Glutamatergic neuron (in vitro differentiated cells): ENCODE measurements at regions not wholly inside any gene's neighbourhood (a gene's known extent, or its start where the extent isn't known, plus 50 kb on each side); places are given as distances from the start of the nearest gene placed in this dataset.
"Not testable (repeated sequence)": the region's sequence is repeated elsewhere in the genome, so short reads cannot be mapped to it uniquely, and the experiment has no call there.

Source experiments
- DNase-seq: peaks from one replicate; pipeline ENCODE4 v3.0.0; 2022
- H3K27ac Mint-ChIP-seq: one replicate; pipeline ENCODE4 v1.8.0; 2020; ENCODE audit warnings: mild to moderate bottlenecking, mixed read lengths, inconsistent platforms; ENCODE audit not compliant: unreplicated experiment
- H3K27me3 Mint-ChIP-seq: one replicate; pipeline ENCODE4 v1.8.0; 2020; ENCODE audit warnings: mild to moderate bottlenecking, moderate library complexity, mixed read lengths, inconsistent platforms; ENCODE audit not compliant: unreplicated experiment
- H3K36me3 Mint-ChIP-seq: one replicate; pipeline ENCODE4 v1.8.0; 2020; ENCODE audit warnings: mild to moderate bottlenecking, mixed read lengths, inconsistent platforms; ENCODE audit not compliant: unreplicated experiment
- H3K4me1 Mint-ChIP-seq: one replicate; pipeline ENCODE4 v1.8.0; 2020; ENCODE audit warnings: mild to moderate bottlenecking, low read depth, mixed read lengths, inconsistent platforms; ENCODE audit not compliant: unreplicated experiment
- H3K4me3 Mint-ChIP-seq: one replicate; pipeline ENCODE4 v1.8.0; 2020; ENCODE audit warnings: mild to moderate bottlenecking, mixed read lengths, inconsistent platforms; ENCODE audit not compliant: unreplicated experiment
- H3K9me3 Mint-ChIP-seq: one replicate; pipeline ENCODE4 v1.8.0; 2020; ENCODE audit warnings: mild to moderate bottlenecking, moderate library complexity, mixed read lengths, inconsistent platforms; ENCODE audit not compliant: unreplicated experiment
- TF ChIP-seq, protein P1 (sequence below): fragments of 200-600 bp; sonication (generic); IDR thresholded peaks from one replicate; pipeline ENCODE4 v1.5.0; 2021; ENCODE audit not compliant: partially characterized antibody, unreplicated experiment

GRCh38 chr20:4324611-4325243 lies 75.6 kb upstream of the ADRA1D start:
- TF ChIP-seq, protein P1, sequence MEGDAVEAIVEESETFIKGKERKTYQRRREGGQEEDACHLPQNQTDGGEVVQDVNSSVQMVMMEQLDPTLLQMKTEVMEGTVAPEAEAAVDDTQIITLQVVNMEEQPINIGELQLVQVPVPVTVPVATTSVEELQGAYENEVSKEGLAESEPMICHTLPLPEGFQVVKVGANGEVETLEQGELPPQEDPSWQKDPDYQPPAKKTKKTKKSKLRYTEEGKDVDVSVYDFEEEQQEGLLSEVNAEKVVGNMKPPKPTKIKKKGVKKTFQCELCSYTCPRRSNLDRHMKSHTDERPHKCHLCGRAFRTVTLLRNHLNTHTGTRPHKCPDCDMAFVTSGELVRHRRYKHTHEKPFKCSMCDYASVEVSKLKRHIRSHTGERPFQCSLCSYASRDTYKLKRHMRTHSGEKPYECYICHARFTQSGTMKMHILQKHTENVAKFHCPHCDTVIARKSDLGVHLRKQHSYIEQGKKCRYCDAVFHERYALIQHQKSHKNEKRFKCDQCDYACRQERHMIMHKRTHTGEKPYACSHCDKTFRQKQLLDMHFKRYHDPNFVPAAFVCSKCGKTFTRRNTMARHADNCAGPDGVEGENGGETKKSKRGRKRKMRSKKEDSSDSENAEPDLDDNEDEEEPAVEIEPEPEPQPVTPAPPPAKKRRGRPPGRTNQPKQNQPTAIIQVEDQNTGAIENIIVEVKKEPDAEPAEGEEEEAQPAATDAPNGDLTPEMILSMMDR, result no peak
- Mint-ChIP-seq H3K9me3 (peaks cover 8% of the 10 kb centered on the region), H3K4me1 (no peaks in the 10 kb centered on the region), H3K36me3 (peaks cover 4% of the 10 kb centered on the region), H3K27ac (no peak overlapping the region), H3K27me3 (peaks cover 2% of the 10 kb centered on the region), H3K4me3 (no peak overlapping the region)
- no peak for DNase-seq

- no peaks in the 10 kb centered on the region for H3K4me1 Mint-ChIP-seq
- TF ChIP-seq, protein P1, result no peak
- no peak overlapping the region for H3K4me3 Mint-ChIP-seq
- DNase-seq, result no peak
- H3K27ac Mint-ChIP-seq, result no peak overlapping the region
- H3K27me3 Mint-ChIP-seq, result no peaks in the 10 kb centered on the region
- H3K9me3 Mint-ChIP-seq, result peaks cover 5% of the 10 kb centered on the region
- peaks cover 4% of the 10 kb centered on the region for H3K36me3 Mint-ChIP-seq
Measured at GRCh38 chr20:4322499-4322898, 73.4 kb upstream of the ADRA1D start.

GRCh38 chr20:4320291-4320690 lies 71.2 kb upstream of the ADRA1D start:
- Mint-ChIP-seq H3K4me3 (no peak overlapping the region), H3K9me3 (peaks cover 8% of the 10 kb centered on the region), H3K27ac (no peak overlapping the region), H3K27me3 (no peaks in the 10 kb centered on the region), H3K36me3 (peaks cover 9% of the 10 kb centered on the region), H3K4me1 (no peaks in the 10 kb centered on the region)
- TF ChIP-seq, protein P1, result no peak
- no peak for DNase-seq

DNA sequence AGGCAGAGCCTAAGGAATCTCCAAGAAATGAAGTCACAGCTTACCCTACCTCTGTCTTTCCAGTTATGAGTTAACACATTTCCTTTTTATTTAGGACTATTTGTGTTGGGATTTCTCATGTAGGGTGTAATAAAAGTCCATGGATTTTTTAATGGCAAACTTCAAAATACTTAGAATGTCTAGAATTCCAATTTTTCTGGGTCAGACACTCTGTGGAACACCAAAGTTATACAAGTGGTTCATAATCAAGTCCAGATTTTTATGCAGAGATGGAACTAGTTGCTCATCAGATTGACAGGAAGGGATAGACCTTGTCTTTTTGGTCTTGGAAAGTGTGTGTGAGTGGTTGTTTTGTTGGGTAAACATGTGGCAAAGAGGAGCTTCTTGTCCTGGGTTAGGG lies 69.8 kb upstream of the ADRA1D start:
- TF ChIP-seq, protein P1, result no peak
- no peak for DNase-seq
- H3K4me1 Mint-ChIP-seq, result no peaks in the 10 kb centered on the region
- H3K27me3 Mint-ChIP-seq, result no peaks in the 10 kb centered on the region
- H3K9me3 Mint-ChIP-seq, result peaks cover 5% of the 10 kb centered on the region
- peaks cover 4% of the 10 kb centered on the region for H3K36me3 Mint-ChIP-seq
- no peak overlapping the region for H3K4me3 Mint-ChIP-seq
- no peak overlapping the region for H3K27ac Mint-ChIP-seq

GRCh38 chr20:4310616-4311015 lies 61.5 kb upstream of the ADRA1D start:
- H3K4me3 Mint-ChIP-seq, H3K9me3 Mint-ChIP-seq, DNase-seq, H3K36me3 Mint-ChIP-seq, H3K27ac Mint-ChIP-seq, H3K27me3 Mint-ChIP-seq, H3K4me1 Mint-ChIP-seq: not testable (repeated sequence)
